HCT116 (cell line): ENCODE measurements at regions not wholly inside any gene's neighbourhood (a gene's known extent, or its start where the extent isn't known, plus 50 kb on each side); places are given as distances from the start of the nearest gene placed in this dataset.

Experiments used
- ATAC-seq: fragments of 200-7000 bp; cut with Tn5 transposase; 2 replicates; pipeline ENCODE4 v1.9.1; 2020; ENCODE audit warnings: mild to moderate bottlenecking, moderate library complexity
- BruUV-seq: library from RNA; stranded (reverse); fragments of 400-500 nt; replicated peaks from 2 replicates; lab custom pipeline; 2021; lab: Mats Ljungman, UMichigan
- CTCF ChIA-PET: fragments of 300-600 bp; sonication (Branson Sonifier 250); formaldehyde crosslinking; loops from one replicate; lab custom pipeline; 2021; ENCODE audit warnings: antibody characterized with exemption; lab: Charles Lee
- POLR2A ChIA-PET: fragments of 300-600, 350-600 bp; sonication (Branson Sonifier 250); formaldehyde crosslinking; loops from one replicate; lab custom pipeline; 2021; ENCODE audit warnings: antibody characterized with exemption; lab: Charles Lee
- RAD21 ChIA-PET, 2 experiments: fragments of 300-600 bp; sonication (Branson Sonifier 250); formaldehyde crosslinking; loops; one replicate each; lab custom pipeline; 2023; ENCODE audit warnings: low total read pairs in 2 of 2; ENCODE audit not compliant: uncharacterized antibody in 2 of 2, unreplicated experiment in 2 of 2, low non-redundant PET in 1 of 2; lab: Charles Lee
- DNase-seq: peaks from one replicate; pipeline ENCODE4 v3.0.0-alpha.2; 2010; ENCODE audit warnings: low read depth, low spot score
- H2AFZ ChIP-seq: fragments of 200-600 bp; shearing (Covaris generic), sonication (generic); 2 replicates; pipeline ENCODE4 v1.6.1; 2017; ENCODE audit warnings: low read depth, mixed run types, mixed read lengths, antibody characterized with exemption, low read length; ENCODE audit not compliant: poor library complexity, severe bottlenecking
- H3K27ac ChIP-seq: 2 replicates; pipeline ENCODE4 v1.5.1; 2012; ENCODE audit warnings: low read depth, low read length
- H3K27me3 ChIP-seq: fragments of 200-600 bp; sonication (generic); 2 replicates; pipeline ENCODE4 v1.6.1; 2016; ENCODE audit warnings: mixed run types, low read length, mixed read lengths; ENCODE audit not compliant: insufficient read depth
- H3K36me3 ChIP-seq, 2 experiments: fragments of 200-500 bp in 1 of 2; fragments of 200-600 bp in 1 of 2; sonication (Bioruptor generic) in 1 of 2; sonication (generic) in 1 of 2; 2 replicates each; pipeline versions ENCODE4 v1.5.1 to v1.6.1; 2014 to 2016; ENCODE audit warnings: low read length in 2 of 2, inconsistent platforms in 1 of 2, mixed read lengths in 1 of 2, mixed run types in 1 of 2; ENCODE audit not compliant: insufficient read depth in 2 of 2, control insufficient read depth in 1 of 2
- H3K4me1 ChIP-seq, 2 experiments: fragments of 200-600 bp in 1 of 2; sonication (generic) in 1 of 2; 2 replicates each; pipeline versions ENCODE4 v1.5.1 to v1.6.1; 2012 to 2017; ENCODE audit warnings: low read length in 2 of 2, inconsistent platforms in 1 of 2, mild to moderate bottlenecking in 1 of 2, mixed read lengths in 1 of 2, mixed run types in 1 of 2, moderate library complexity in 1 of 2; ENCODE audit not compliant: insufficient read depth in 2 of 2, control insufficient read depth in 1 of 2
- H3K4me2 ChIP-seq: fragments of 200-600 bp; sonication (generic); 2 replicates; pipeline ENCODE4 v1.6.1; 2017; ENCODE audit warnings: mixed run types, low read length, mixed read lengths
- H3K4me3 ChIP-seq, 2 experiments: fragments of 200-600 bp in 1 of 2; sonication (generic) in 1 of 2; replicated peaks in 1 of 2; 2 replicates each; pipeline ENCODE4 v1.5.1; 2011 to 2016; ENCODE audit warnings: low read length in 2 of 2, control low read depth in 1 of 2, low read depth in 1 of 2, mild to moderate bottlenecking in 1 of 2, mixed read lengths in 1 of 2, mixed run types in 1 of 2
- H3K79me2 ChIP-seq: fragments of 200-600 bp; sonication (generic); 2 replicates; pipeline ENCODE4 v1.6.1; 2017; ENCODE audit warnings: mild to moderate bottlenecking, mixed run types, low read length, moderate library complexity, mixed read lengths; ENCODE audit not compliant: insufficient read depth
- H3K9ac ChIP-seq: fragments of 200-600 bp; sonication (generic); 2 replicates; pipeline ENCODE4 v1.6.1; 2016; ENCODE audit warnings: low read length, mixed read lengths
- H3K9me2 ChIP-seq: fragments of 200-600 bp; sonication (generic), shearing (Covaris generic); 2 replicates; pipeline ENCODE4 v1.6.1; 2017; ENCODE audit warnings: mixed run types, mild to moderate bottlenecking, moderate library complexity; ENCODE audit not compliant: insufficient read depth
- H3K9me3 ChIP-seq, 2 experiments: fragments of 200-500 bp in 1 of 2; fragments of 200-600 bp in 1 of 2; sonication (Bioruptor generic) in 1 of 2; sonication (generic) in 1 of 2; 2 replicates each; pipeline ENCODE4 v1.6.1; 2014 to 2017; ENCODE audit warnings: low read length in 2 of 2, mixed read lengths in 2 of 2, inconsistent platforms in 1 of 2, low read depth in 1 of 2, mild to moderate bottlenecking in 1 of 2, mixed run types in 1 of 2, moderate library complexity in 1 of 2; ENCODE audit not compliant: control insufficient read depth in 1 of 2, insufficient read depth in 1 of 2
- H4K20me1 ChIP-seq: fragments of 200-600 bp; sonication (generic), shearing (Covaris generic); 2 replicates; pipeline ENCODE4 v1.6.1; 2017; ENCODE audit warnings: mixed run types, mild to moderate bottlenecking, moderate library complexity; ENCODE audit not compliant: insufficient read depth
- ATF3 ChIP-seq: IDR thresholded peaks from 2 replicates; pipeline ENCODE4 v1.6.1; 2012
- CBX3 ChIP-seq: IDR thresholded peaks from 2 replicates; pipeline ENCODE4 v1.6.1; 2012; ENCODE audit warnings: low read depth
- CEBPB ChIP-seq: IDR thresholded peaks from 2 replicates; pipeline ENCODE4 v1.6.1; 2012; ENCODE audit warnings: low read depth
- EGR1 ChIP-seq: IDR thresholded peaks from 2 replicates; pipeline ENCODE4 v1.6.1; 2012; ENCODE audit warnings: low read depth
- EZH2 ChIP-seq: fragments of 200-600 bp; sonication (generic); IDR thresholded peaks from 2 replicates; pipeline ENCODE4 v1.6.1; 2017; ENCODE audit warnings: antibody characterized with exemption, mixed run types
- EZH2phosphoT487 ChIP-seq: fragments of 200-600 bp; IDR thresholded peaks from 2 replicates; pipeline ENCODE4 v1.6.1; 2018; ENCODE audit warnings: antibody characterized with exemption, borderline replicate concordance
- FOSL1 ChIP-seq: IDR thresholded peaks from 2 replicates; pipeline ENCODE4 v1.6.1; 2012; ENCODE audit warnings: low read depth
- JUND ChIP-seq: IDR thresholded peaks from 2 replicates; pipeline ENCODE4 v1.6.1; 2012
- MAX ChIP-seq: IDR thresholded peaks from 2 replicates; pipeline ENCODE4 v1.6.1; 2012
- POLR2A ChIP-seq: IDR thresholded peaks from 2 replicates; pipeline ENCODE4 v1.7.0; 2011; ENCODE audit warnings: borderline replicate concordance; ENCODE audit not compliant: insufficient read depth, insufficient read length; ENCODE audit errors: extremely low read depth
- POLR2AphosphoS5 ChIP-seq: IDR thresholded peaks from 2 replicates; pipeline ENCODE4 v1.6.1; 2011; ENCODE audit warnings: mild to moderate bottlenecking, low read depth, low read length, moderate library complexity
- RAD21 ChIP-seq: IDR thresholded peaks from 2 replicates; pipeline ENCODE4 v1.6.1; 2012; ENCODE audit warnings: low read depth, mild to moderate bottlenecking
- SIN3A ChIP-seq: IDR thresholded peaks from 2 replicates; pipeline ENCODE4 v1.6.1; 2012; ENCODE audit warnings: low read depth
- SP1 ChIP-seq: IDR thresholded peaks from 2 replicates; pipeline ENCODE4 v1.6.1; 2012; ENCODE audit warnings: low read depth
- SRF ChIP-seq: IDR thresholded peaks from 2 replicates; pipeline ENCODE4 v1.6.1; 2012; ENCODE audit warnings: low read depth
- TCF7L2 ChIP-seq: IDR thresholded peaks from 2 replicates; pipeline ENCODE4 v1.7.0; 2011; ENCODE audit warnings: borderline replicate concordance, inconsistent platforms; ENCODE audit not compliant: insufficient read depth, insufficient read length; ENCODE audit errors: extremely low read depth
- YY1 ChIP-seq: IDR thresholded peaks from 2 replicates; pipeline ENCODE4 v1.6.1; 2011; ENCODE audit warnings: low read length, low read depth, moderate library complexity, mild to moderate bottlenecking; ENCODE audit not compliant: insufficient replicate concordance; ENCODE audit errors: extremely low read depth
- ZNF274 ChIP-seq: fragments of 200-500 bp; sonication (Bioruptor generic); IDR thresholded peaks from 2 replicates; pipeline ENCODE4 v1.6.1; 2014; ENCODE audit warnings: mild to moderate bottlenecking, low read depth, low read length, inconsistent platforms
- intact Hi-C: fragments of 100-400 bp; cut with micrococcal nuclease; formaldehyde crosslinking; loops from 2 replicates; pipeline ENCODE4 v1.10.0; 2022
- TF ChIP-seq, protein P1 (sequence below): IDR thresholded peaks from 2 replicates; pipeline ENCODE4 v1.6.1; 2012; ENCODE audit warnings: low read depth
- TF ChIP-seq, protein P2 (sequence below), 3 experiments: fragments of 200-600 bp in 1 of 3; sonication (generic) in 1 of 3; IDR thresholded peaks in 2 of 3; conservative IDR thresholded peaks in 1 of 3; 2 replicates each; pipeline ENCODE4 v1.5.1; 2012 to 2017; ENCODE audit warnings: low read depth in 2 of 3, low read length in 2 of 3, antibody characterized with exemption in 1 of 3, borderline replicate concordance in 1 of 3, control low read depth in 1 of 3, mild to moderate bottlenecking in 1 of 3, mixed read lengths in 1 of 3, mixed run types in 1 of 3, moderate library complexity in 1 of 3; ENCODE audit not compliant: insufficient read depth in 1 of 3

DNA sequence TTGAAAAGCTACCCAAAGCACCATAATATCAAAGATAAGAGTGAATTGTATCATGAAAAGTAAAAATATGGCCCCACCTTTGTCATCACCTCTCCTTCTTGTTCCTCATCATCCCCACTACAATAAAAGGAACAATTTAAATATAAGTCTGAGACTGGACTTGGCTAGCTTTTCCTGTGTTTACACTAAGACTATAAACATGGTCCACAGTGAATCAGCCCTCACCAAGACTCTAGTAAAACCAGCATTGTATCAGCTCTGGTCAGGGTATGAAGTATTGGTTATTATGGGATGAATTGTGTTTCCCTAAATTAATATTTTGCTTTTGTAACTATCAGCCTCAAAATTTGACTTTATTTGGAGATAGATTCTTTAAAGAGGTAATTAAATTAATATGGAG is 105.4 kb downstream of the SLC25A46 start:
- no peak overlapping the region for H3K4me3 ChIP-seq
- ATAC-seq (no peak), DNase-seq (no peak)
- no peaks in the 10 kb centered on the region for H3K79me2 ChIP-seq
- CTCF ChIA-PET, result no interaction called here
- RAD21 ChIA-PET, result no interaction called here
- no peak overlapping the region for H2AFZ ChIP-seq
- no peaks in the 10 kb centered on the region for H3K36me3 ChIP-seq
- intact Hi-C loops, result no loop called here
- H3K9me2 ChIP-seq, result no peaks in the 10 kb centered on the region
- BruUV-seq, result no TSS peak
- H3K4me1 ChIP-seq, result no peaks in the 10 kb centered on the region
- no peak for TF ChIP-seq CBX3
- no peak for TF ChIP-seq YY1
- no peak for TF ChIP-seq MAX
- TF ChIP-seq SIN3A, result no peak
- TF ChIP-seq POLR2A, result no peak
- TF ChIP-seq SRF, result no peak
- no peak for TF ChIP-seq TCF7L2
- no peak for TF ChIP-seq EGR1
- TF ChIP-seq ZNF274, result no peak
- TF ChIP-seq POLR2AphosphoS5, result no peak
- no peak for TF ChIP-seq EZH2
- no peak for TF ChIP-seq JUND
- TF ChIP-seq SP1, result no peak
- no peak for TF ChIP-seq EZH2phosphoT487
- TF ChIP-seq, protein P1, sequence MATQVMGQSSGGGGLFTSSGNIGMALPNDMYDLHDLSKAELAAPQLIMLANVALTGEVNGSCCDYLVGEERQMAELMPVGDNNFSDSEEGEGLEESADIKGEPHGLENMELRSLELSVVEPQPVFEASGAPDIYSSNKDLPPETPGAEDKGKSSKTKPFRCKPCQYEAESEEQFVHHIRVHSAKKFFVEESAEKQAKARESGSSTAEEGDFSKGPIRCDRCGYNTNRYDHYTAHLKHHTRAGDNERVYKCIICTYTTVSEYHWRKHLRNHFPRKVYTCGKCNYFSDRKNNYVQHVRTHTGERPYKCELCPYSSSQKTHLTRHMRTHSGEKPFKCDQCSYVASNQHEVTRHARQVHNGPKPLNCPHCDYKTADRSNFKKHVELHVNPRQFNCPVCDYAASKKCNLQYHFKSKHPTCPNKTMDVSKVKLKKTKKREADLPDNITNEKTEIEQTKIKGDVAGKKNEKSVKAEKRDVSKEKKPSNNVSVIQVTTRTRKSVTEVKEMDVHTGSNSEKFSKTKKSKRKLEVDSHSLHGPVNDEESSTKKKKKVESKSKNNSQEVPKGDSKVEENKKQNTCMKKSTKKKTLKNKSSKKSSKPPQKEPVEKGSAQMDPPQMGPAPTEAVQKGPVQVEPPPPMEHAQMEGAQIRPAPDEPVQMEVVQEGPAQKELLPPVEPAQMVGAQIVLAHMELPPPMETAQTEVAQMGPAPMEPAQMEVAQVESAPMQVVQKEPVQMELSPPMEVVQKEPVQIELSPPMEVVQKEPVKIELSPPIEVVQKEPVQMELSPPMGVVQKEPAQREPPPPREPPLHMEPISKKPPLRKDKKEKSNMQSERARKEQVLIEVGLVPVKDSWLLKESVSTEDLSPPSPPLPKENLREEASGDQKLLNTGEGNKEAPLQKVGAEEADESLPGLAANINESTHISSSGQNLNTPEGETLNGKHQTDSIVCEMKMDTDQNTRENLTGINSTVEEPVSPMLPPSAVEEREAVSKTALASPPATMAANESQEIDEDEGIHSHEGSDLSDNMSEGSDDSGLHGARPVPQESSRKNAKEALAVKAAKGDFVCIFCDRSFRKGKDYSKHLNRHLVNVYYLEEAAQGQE, result no peak
- TF ChIP-seq RAD21, result no peak
- no peak for TF ChIP-seq ATF3
- TF ChIP-seq CEBPB, result no peak
- no peak for TF ChIP-seq FOSL1
- TF ChIP-seq, protein P2, sequence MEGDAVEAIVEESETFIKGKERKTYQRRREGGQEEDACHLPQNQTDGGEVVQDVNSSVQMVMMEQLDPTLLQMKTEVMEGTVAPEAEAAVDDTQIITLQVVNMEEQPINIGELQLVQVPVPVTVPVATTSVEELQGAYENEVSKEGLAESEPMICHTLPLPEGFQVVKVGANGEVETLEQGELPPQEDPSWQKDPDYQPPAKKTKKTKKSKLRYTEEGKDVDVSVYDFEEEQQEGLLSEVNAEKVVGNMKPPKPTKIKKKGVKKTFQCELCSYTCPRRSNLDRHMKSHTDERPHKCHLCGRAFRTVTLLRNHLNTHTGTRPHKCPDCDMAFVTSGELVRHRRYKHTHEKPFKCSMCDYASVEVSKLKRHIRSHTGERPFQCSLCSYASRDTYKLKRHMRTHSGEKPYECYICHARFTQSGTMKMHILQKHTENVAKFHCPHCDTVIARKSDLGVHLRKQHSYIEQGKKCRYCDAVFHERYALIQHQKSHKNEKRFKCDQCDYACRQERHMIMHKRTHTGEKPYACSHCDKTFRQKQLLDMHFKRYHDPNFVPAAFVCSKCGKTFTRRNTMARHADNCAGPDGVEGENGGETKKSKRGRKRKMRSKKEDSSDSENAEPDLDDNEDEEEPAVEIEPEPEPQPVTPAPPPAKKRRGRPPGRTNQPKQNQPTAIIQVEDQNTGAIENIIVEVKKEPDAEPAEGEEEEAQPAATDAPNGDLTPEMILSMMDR (IDR thresholded peaks at IDR 0.05 in 2 of 3, conservative IDR thresholded peaks at IDR 0.05 in 1 of 3; ENCODE audit: borderline replicate concordance in 1 of 3, insufficient read depth in 1 of 3, low read depth in 2 of 3, low read length in 2 of 3), result no peak
- H4K20me1 ChIP-seq, result no peaks in the 10 kb centered on the region
- POLR2A ChIA-PET, result no interaction called here
- no peak overlapping the region for H3K27ac ChIP-seq
- H3K9me3 ChIP-seq, result no peaks in the 10 kb centered on the region
- no peak overlapping the region for H3K9ac ChIP-seq
- H3K4me2 ChIP-seq, result no peak overlapping the region
- no peaks in the 10 kb centered on the region for H3K27me3 ChIP-seq
